Esophagus mucosa (tissue), 1 donor: ENCODE measurements at regions not wholly inside any gene's neighbourhood (a gene's known extent, or its start where the extent isn't known, plus 50 kb on each side); places are given as distances from the start of the nearest gene placed in this dataset.

ENCODE experiments used
- ATAC-seq: fragments of 200-7000 bp; cut with Tn5 transposase; one replicate; pipeline ENCODE4 v1.9.1; 2020
- donor health status: DM: yes; HTN: yes; CAD: no.

DNA sequence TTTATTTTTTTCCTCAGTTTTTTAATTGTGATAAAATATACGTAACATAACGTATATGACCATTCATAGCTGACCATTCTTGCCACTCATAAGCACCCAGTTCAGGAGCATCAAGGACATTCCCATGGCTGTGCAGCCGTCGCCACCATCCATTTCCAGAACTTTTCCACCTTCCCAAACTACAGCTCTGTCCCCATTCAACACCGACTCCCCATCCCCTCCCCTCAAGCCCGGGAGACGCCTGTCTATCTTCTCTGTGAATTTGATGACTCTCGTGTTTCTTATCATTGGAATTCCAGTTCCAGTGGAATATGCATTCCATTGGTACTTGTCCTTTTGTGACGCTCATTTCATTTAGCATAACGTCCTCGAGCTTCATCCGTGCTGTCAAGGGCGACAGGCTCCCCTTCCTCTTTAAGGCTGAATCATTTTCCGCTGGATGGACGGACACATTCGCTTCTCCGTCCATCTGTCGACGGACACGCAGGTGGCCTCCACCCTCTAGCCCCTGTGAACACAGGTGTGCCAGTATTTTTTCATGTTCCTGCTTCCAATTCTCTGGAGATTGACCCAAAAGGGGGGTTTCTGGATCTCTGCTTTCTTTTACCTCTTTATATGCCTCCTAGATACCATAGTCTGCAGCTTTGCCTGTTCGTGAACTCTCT is 88.1 kb downstream of the YTHDF1 start:
- ATAC-seq, result no peak

- no peak for ATAC-seq
Measured at GRCh38 chr20:63126876-63127699, 88.8 kb downstream of the YTHDF1 start.

DNA sequence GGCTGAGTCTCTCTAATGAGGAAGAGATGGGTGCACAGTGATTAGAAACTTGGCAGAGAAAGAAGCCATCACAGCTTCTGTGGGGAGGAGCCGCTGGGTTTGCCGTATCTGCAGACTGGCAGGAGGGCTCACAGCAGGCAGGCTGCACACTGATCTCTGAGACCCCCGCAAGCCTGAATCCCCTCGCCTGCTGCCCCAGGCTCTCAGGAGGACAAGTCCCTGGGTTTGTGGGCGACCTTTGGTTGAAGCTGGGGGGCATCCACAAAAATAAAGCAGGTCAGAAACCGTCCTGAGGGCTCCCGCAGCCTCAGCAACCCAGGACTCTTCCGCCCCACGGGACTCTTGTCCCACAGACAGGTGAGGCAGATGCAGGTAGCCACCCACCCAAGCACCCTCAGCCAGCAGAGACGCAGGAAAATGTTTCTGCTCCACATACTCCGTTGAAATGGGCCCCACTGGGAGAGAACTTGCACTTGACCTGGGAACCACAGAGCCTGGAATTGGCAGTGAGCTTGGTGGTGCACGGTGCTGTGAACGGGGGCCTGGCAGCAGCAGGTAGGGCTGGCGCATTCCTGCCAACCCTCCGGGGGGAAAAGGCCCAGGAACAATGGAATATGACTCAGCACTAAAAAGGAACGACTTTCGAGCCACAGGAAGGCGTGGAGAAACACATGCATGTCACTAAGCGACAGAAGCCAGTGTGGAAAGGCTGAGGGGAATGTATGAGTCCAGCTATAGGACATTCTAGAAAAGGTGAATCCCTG is 89.9 kb downstream of the YTHDF1 start:
- ATAC-seq, result no peak

DNA sequence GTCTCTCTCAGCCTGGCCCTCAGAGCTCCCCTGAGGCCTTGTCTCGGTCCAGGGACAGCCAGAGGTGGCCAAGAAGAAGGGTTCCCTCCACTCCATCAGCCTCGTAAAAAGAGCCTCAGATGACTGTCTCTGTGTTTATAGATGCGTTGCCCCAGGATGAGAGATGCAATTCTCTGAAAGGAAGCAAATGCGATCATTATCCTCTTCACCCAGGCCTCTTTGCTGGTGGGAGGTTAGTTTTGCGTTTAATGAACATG is 90.4 kb downstream of the YTHDF1 start:
- no peak for ATAC-seq

DNA sequence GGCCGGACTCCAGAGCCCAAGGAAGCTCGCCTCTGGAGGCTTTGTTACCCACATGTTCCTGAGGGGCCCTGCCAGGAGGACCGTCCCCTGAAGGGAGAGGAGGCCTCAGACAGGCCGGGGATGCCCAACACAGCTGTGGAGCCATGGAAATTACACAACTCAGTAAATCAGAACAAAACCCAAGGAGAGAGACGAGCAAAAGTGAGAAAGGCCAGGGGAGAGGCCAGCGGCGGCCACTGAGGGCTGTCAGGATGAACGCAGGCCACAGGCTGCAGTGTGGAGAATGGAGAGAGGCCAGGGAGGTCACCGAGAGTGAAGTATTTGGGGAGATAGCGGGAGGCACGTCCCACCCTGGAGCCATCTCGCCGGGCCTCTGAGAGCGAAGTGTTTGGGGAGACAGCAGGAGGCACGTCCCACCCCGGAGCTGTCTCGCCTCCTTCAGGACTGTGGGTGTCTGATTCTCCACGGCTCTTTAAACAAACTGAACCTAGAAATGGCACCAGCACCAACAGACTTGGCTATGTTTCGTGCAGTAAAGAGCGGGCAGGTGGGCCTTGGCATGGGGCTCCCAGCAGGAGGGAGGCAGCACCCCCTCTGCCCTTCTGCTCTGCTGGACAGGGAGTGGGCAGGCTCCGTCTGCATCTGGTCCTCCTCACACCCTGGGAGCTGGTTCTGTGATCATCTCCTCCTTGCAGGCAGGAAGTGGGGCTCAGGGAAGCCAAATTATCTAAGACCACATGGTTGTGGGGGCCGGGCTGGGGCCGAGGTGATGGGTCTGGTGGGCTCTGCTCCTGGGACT is 91.0 kb downstream of the YTHDF1 start:
- no peak for ATAC-seq

DNA sequence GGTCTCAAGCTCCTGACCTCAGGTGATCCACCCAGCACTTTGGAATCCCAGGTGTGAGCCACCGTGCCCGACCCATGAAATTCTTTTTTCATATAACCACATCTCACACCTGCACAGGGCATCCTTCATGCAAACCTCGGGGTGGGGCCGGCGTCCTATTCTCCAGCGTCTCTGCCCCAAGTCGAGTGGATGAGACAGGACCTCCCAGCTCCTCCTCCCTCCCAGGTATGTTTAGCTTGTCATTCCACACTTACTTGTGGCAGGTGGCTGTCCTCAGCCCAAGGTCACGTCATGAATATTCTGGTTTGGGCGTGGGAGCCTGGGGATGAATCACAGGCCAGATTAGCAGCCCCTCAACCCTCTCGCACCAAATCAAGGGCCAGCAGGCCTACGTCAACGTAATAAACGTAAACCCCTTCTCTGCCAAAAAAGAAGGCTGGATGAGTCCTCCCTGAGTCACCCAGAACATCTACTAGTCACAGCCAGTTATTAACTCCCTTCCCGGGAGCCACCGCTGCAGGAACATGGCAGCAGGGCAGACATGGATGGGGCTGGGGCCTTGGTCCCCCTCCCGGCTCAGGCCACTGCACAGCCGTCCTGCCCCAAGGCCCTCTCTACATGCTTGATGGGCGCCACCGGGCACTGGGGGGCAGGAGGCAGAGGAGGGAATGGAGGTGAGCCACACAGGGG is 91.7 kb downstream of the YTHDF1 start:
- ATAC-seq, result no peak

DNA sequence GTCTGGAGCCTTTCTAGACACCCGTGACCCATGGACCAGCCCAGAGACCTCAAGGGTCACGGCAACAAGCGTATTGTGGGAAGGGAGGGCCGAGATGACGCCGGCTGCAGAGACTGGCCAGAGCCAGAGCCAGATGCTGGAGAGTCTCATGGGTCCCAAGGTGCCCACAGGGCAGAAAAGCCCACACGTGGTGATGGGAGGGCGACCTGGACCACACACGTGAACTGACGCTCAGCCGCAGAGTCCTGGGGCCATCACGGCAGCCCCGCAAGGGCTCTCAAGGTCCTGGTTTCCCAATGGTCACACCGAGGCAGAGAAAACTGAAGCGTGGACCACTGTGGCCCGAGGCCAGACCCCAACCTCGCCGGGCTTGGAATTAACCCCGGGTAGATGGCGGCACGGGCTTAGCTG is 92.6 kb downstream of the YTHDF1 start:
- no peak for ATAC-seq

DNA sequence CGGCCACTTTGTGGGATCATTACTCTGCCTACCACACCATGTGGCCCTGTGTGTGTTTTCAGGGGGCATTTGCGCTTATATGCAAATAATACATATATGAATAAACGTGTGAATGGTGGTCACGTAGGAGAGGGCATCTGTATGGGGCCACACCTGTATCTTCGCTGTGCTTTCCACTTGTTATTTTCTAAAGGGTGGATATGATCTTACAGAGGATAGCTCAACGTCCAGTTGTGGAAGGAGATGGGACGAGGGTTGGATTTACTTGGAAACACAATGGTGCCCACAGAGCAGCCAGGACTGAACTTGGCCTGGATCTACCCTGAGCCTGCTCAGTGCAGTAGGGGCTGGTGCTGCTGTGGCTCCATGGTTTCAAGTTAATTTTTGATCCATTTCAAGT is 93.3 kb downstream of the YTHDF1 start:
- ATAC-seq, result no peak

- ATAC-seq, result no peak
Measured at GRCh38 chr20:63121749-63122405, 94.1 kb downstream of the YTHDF1 start.

DNA sequence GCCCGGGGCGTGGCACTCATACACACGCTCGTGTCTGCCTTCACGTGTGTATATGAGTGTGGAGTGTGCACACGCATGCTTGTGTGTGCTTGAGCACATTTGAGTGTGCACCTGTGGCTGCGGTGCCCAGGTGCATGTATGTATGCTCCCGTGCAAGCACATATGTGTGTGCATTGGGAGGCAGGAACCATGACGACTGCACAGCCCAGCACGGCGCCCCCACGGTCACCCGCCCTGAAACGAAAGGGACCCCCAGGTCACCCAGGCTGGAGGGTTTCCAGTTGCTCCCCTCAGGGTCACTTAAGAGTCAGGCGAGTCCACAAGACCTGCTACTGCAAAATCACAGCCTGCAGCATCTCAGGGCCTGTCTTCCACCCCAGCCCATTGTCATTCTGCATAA is 94.7 kb downstream of the YTHDF1 start:
- no peak for ATAC-seq

- ATAC-seq, result no peak
Measured at GRCh38 chr20:63120808-63121090, 95.2 kb downstream of the YTHDF1 start.

DNA sequence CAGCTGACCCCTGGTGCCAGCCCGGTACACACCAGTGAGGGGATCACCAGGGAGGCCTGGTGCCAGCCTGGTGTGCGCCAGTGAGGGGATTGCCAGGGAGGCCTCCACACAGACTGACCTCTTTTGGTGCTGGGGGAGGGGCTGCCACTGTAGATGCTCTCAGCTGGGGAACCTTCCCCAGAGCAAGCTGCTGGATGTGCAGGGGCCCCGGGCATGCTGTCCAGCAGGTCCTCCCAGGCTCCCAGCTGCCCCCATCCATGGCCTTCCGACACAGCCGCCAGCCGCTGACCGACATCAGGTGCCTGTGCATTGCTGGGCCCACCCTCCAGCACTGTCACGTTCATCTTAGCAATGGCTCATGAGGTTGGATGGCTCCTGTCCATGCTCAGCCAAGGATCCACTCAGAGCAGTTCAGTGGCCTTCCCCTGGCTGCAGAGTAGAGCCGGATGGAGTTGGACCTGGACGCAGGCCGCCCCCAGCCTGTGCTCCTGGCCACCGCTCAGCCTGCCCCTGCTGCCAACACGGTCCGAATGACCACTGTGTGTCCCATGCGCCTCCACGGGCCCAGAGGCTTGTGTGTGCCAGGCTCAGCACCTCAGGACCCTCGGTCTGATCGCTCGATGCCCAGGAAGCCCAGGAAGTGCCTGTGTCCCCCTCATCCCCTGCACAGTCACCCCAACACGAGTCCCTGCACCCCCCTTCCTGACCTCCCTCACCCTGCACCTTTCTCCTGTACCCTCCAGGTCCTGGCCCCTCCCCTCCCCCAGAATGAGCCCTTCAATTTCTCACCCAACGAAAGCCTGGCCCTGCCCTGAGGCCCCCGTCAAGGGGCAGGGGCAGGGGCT is 95.7 kb downstream of the YTHDF1 start:
- ATAC-seq, result no peak

DNA sequence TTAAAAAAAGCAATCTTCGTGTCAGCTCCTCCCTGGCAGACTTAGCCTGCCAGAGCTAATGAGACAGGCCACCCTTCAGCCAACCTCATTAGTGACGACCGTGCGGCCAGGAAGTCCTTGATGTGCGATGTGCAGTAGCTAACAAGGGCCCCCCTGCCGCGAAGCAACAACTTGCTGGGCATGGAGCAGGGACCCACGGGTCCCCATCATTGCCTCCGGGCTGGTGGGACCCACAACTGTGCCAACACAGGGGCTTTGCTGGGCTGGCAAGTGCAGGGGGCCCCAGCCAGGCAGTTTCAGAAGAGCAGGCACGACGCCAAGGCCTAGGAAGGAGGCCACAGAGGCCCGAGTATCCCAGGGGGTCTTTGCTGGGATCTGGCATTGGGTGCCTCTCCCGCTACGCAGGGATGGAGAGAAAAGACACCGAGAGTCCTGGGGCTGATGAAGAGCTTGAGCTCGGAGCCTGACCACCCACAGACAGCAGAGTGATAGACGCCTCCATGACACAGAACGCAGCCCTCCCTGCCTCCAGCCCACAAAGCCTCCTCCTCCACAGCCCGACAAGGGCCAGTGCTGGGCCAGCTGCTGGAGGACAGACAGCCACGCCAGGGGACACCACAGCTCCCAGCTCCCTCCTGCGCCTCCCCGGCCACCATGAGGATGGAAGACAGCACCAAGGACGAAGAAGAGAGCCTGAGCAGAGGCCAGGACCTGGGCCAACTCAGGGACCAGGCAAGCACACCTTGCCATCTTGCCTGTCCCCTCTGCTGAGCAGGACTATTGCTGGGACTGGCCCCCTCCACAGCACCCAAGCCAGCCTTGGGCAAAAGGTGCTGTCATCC is 96.6 kb downstream of the YTHDF1 start:
- ATAC-seq, result no peak

- no peak for ATAC-seq
Measured at GRCh38 chr20:63118303-63119120, 97.4 kb downstream of the YTHDF1 start.

- ATAC-seq, result no peak
Measured at GRCh38 chr20:63117661-63118302, 98.1 kb downstream of the YTHDF1 start.

DNA sequence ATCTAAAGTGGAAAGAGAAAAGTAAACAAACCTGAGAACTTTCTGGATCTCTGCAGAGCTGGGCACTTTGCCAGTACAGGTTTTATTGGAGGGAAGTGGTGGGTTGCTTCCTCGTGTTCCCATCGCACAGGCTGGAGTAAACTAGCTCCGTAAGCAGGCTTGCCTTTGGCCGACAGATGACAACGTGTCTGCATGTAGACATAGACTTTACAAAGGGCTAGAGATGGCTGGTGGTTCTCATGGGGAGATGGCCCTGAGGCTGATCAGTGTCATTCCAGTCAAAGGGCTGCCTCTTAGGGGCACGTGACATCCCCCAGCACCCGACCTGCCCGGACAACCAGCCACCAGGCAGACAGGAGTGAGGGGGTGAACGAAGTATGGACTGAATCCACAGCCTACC is 98.8 kb downstream of the YTHDF1 start:
- no peak for ATAC-seq

DNA sequence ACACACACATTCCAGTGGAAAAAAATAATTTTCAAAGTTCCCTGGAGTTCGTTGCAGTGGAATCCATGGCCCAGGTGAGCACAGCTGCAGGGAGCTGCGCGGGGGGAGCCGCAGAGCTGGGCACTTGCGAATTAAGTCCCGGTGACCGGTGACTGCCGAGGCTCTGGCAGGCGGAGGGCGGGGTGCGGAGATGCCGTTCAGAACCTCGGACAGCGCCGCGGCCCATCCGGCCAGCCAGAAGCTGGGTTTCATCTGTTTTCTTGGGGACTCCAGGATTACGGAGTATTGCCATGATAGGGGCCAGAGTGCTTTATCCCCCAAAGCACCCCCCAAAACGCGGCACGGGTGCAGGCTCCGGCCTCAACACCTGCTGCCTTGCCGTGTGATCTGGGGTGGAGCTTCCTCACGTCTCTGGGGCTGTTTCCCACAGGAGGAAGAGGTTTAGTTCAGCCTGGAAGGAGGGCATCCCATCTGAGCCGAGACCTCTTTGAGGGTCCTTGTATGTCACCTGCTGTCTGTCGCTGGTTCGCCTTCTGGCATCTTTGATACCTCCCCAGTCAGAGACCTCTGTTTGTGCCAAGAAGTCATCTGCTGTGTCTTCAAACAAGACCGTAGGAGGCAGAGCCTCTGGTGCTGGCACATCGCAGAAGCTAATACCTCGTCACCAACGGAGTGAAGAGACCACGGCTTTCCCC is 99.4 kb downstream of the YTHDF1 start:
- ATAC-seq, result no peak
